OCI-LY3 (cell line): ENCODE measurements at regions not wholly inside any gene's neighbourhood (a gene's known extent, or its start where the extent isn't known, plus 50 kb on each side); places are given as distances from the start of the nearest gene placed in this dataset.

Source experiments
- CTCF ChIP-seq: fragments of 200-600, 300-600 bp; sonication (generic); IDR thresholded peaks from 2 replicates; pipeline ENCODE4 v1.5.1; 2014; ENCODE audit warnings: antibody characterized with exemption, low read length, low read depth
- EZH2phosphoT487 ChIP-seq: fragments of 200-600 bp; shearing (Covaris generic); IDR thresholded peaks from 2 replicates; pipeline ENCODE4 v1.6.1; 2018; ENCODE audit warnings: antibody characterized with exemption, mixed run types, low read depth

GRCh38 chr18:38010971-38011857 lies 445.6 kb upstream of the CELF4 start:
- no peak for TF ChIP-seq CTCF
- TF ChIP-seq EZH2phosphoT487, result no peak
